Loucy (cell line): ENCODE measurements at regions not wholly inside any gene's neighbourhood (a gene's known extent, or its start where the extent isn't known, plus 50 kb on each side); places are given as distances from the start of the nearest gene placed in this dataset.

Source experiments
- H2AFZ ChIP-seq: fragments of 200-600 bp; sonication (generic); 2 replicates; pipeline ENCODE4 v1.6.0; 2016; ENCODE audit warnings: antibody characterized with exemption, mild to moderate bottlenecking, low read length, moderate library complexity
- H3F3A ChIP-seq: fragments of 200-600 bp; 2 replicates; pipeline ENCODE4 v1.6.0; 2016; ENCODE audit warnings: antibody characterized with exemption, low read depth, mild to moderate bottlenecking
- H3K27me3 ChIP-seq: fragments of 200-600 bp; sonication (generic); 2 replicates; pipeline ENCODE4 v1.6.1; 2014; ENCODE audit warnings: low read length, mild to moderate bottlenecking; ENCODE audit not compliant: insufficient read depth, poor library complexity, severe bottlenecking
- H3K36me3 ChIP-seq: fragments of 200-600 bp; sonication (generic); 2 replicates; pipeline ENCODE4 v1.6.1; 2016; ENCODE audit warnings: low read length; ENCODE audit not compliant: insufficient read depth
- H3K4me1 ChIP-seq: fragments of 200-600 bp; sonication (generic); 2 replicates; pipeline ENCODE4 v1.5.1; 2014; ENCODE audit warnings: low read length, mild to moderate bottlenecking; ENCODE audit not compliant: insufficient read depth, poor library complexity, severe bottlenecking
- H3K4me2 ChIP-seq: fragments of 200-600 bp; sonication (generic); 2 replicates; pipeline ENCODE4 v1.6.0; 2014; ENCODE audit warnings: antibody characterized with exemption, low read length, low read depth, mild to moderate bottlenecking; ENCODE audit not compliant: poor library complexity, severe bottlenecking
- H3K4me3 ChIP-seq: fragments of 200-600 bp; sonication (generic); 2 replicates; pipeline ENCODE4 v1.5.1; 2014; ENCODE audit warnings: low read length, mild to moderate bottlenecking, mixed read lengths; ENCODE audit not compliant: poor library complexity, severe bottlenecking
- H3K79me2 ChIP-seq: fragments of 200-600 bp; sonication (generic); 2 replicates; pipeline ENCODE4 v1.6.1; 2014; ENCODE audit warnings: low read length; ENCODE audit not compliant: insufficient read depth
- H3K9ac ChIP-seq: fragments of 200-600 bp; sonication (generic); 2 replicates; pipeline ENCODE4 v1.6.0; 2014; ENCODE audit warnings: mild to moderate bottlenecking, low read depth, low read length, moderate library complexity; ENCODE audit not compliant: poor library complexity, severe bottlenecking
- H3K9me2 ChIP-seq: fragments of 200-600 bp; sonication (generic); replicated peaks from 2 replicates; pipeline ENCODE4 v1.6.1; 2016; ENCODE audit warnings: low read depth, low read length, mixed read lengths
- H3K9me3 ChIP-seq: fragments of 200-600 bp; sonication (generic); 2 replicates; pipeline ENCODE4 v1.6.1; 2014; ENCODE audit warnings: mild to moderate bottlenecking, antibody characterized with exemption, low read length, low read depth; ENCODE audit not compliant: insufficient read depth
- H4K20me1 ChIP-seq: fragments of 200-600 bp; sonication (generic); 2 replicates; pipeline ENCODE4 v1.6.0; 2014; ENCODE audit warnings: antibody characterized with exemption, low read length, mild to moderate bottlenecking; ENCODE audit not compliant: insufficient read depth, poor library complexity, severe bottlenecking
- CTCF ChIP-seq: fragments of 200-600 bp; sonication (generic); conservative IDR thresholded peaks from 2 replicates; pipeline ENCODE4 v1.5.1; 2014; ENCODE audit warnings: mild to moderate bottlenecking, antibody characterized with exemption, low read length
- EZH2phosphoT487 ChIP-seq: fragments of 200-600 bp; IDR thresholded peaks from 2 replicates; pipeline ENCODE4 v1.6.1; 2018; ENCODE audit warnings: antibody characterized with exemption, mild to moderate bottlenecking, moderate library complexity, borderline replicate concordance

GRCh38 chr5:5551499-5551898 lies 129.0 kb downstream of the ICE1 start:
- H3K4me2 ChIP-seq: no peak overlapping the region
- H4K20me1 ChIP-seq: no peaks in the 10 kb centered on the region
- no peak overlapping the region for H3K4me3 ChIP-seq
- H3K27me3 ChIP-seq: no peaks in the 10 kb centered on the region
- H3K9me3 ChIP-seq: peaks cover 5% of the 10 kb centered on the region; the same call in 1 of the 2 replicates
- TF ChIP-seq EZH2phosphoT487 (no peak), CTCF (no peak)
- H3K79me2 ChIP-seq: no peaks in the 10 kb centered on the region
- H3K36me3 ChIP-seq: no peaks in the 10 kb centered on the region
- H3F3A ChIP-seq: no peaks in the 10 kb centered on the region
- no peaks in the 10 kb centered on the region for H3K4me1 ChIP-seq
- H3K9me2 ChIP-seq: no peaks in the 10 kb centered on the region
- no peak overlapping the region for H2AFZ ChIP-seq
- no peak overlapping the region for H3K9ac ChIP-seq

- H3K9me2 ChIP-seq: no peaks in the 10 kb centered on the region
- H3K79me2 ChIP-seq: no peaks in the 10 kb centered on the region
- H3K9me3 ChIP-seq: peaks cover 10% of the 10 kb centered on the region
- no peak overlapping the region for H2AFZ ChIP-seq
- no peaks in the 10 kb centered on the region for H4K20me1 ChIP-seq
- H3K4me1 ChIP-seq: no peaks in the 10 kb centered on the region
- H3K4me2 ChIP-seq: no peak overlapping the region
- H3K27me3 ChIP-seq: no peaks in the 10 kb centered on the region
- H3F3A ChIP-seq: no peaks in the 10 kb centered on the region
- H3K36me3 ChIP-seq: no peaks in the 10 kb centered on the region
- TF ChIP-seq CTCF (no peak), EZH2phosphoT487 (no peak)
- no peak overlapping the region for H3K4me3 ChIP-seq
- no peak overlapping the region for H3K9ac ChIP-seq
Measured at GRCh38 chr5:5546408-5546807, 123.9 kb downstream of the ICE1 start.

- Histone ChIP-seq H3K9ac (no peak overlapping the region), H3K36me3 (no peaks in the 10 kb centered on the region), H4K20me1 (no peaks in the 10 kb centered on the region), H3K79me2 (no peaks in the 10 kb centered on the region), H3K27me3 (no peaks in the 10 kb centered on the region), H2AFZ (no peak overlapping the region), H3K4me2 (no peak overlapping the region), H3F3A (no peaks in the 10 kb centered on the region), H3K4me1 (no peaks in the 10 kb centered on the region), H3K9me3 (peaks cover 6% of the 10 kb centered on the region; the same call in 1 of the 2 replicates), H3K4me3 (no peak overlapping the region), H3K9me2 (no peaks in the 10 kb centered on the region)
- TF ChIP-seq CTCF (no peak), EZH2phosphoT487 (no peak)
Measured at GRCh38 chr5:5544094-5544663, 121.7 kb downstream of the ICE1 start.
